ENCODE measurements at regions not wholly inside any gene's neighbourhood (a gene's known extent, or its start where the extent isn't known, plus 50 kb on each side); places are given as distances from the start of the nearest gene placed in this dataset.

GRCh38 chr11:70695086-70695960 is 297.0 kb downstream of the CTTN start:
- no peaks in the 10 kb centered on the region for H3K4me1 ChIP-seq (ENCODE audit: control insufficient read depth, insufficient read depth, low read length)
- WGBS (ENCODE audit: insufficient coverage), result 80% methylated on average over 10 of the region's 13 CpGs
- H3K4me3 ChIP-seq (ENCODE audit: low read length), result no peak overlapping the region

GRCh38 chr11:70696076-70696475 is 297.7 kb downstream of the CTTN start:
- no peaks in the 10 kb centered on the region for H3K36me3 ChIP-seq (ENCODE audit: control insufficient read depth, insufficient read depth, low read length)
- peaks cover 7% of the 10 kb centered on the region for H3K27me3 ChIP-seq (ENCODE audit: control insufficient read depth, insufficient read depth, low read length)
- DNase-seq, result no peak
- no peaks in the 10 kb centered on the region for H3K4me1 ChIP-seq (ENCODE audit: control insufficient read depth, insufficient read depth, low read length)
- H3K4me3 ChIP-seq (ENCODE audit: low read length), result no peak overlapping the region
- H3K27ac ChIP-seq (ENCODE audit: low read length), result no peak overlapping the region
- no peaks in the 10 kb centered on the region for H3K9me3 ChIP-seq (replicated peaks; ENCODE audit: control insufficient read depth, low read depth, low read length)

More at GRCh38 chr11:70695086-70695960, 297.0 kb downstream of the CTTN start:
- no peak for DNase-seq
- no peak overlapping the region for H3K27ac ChIP-seq (ENCODE audit: low read length)
- no peaks in the 10 kb centered on the region for H3K36me3 ChIP-seq (ENCODE audit: control insufficient read depth, insufficient read depth, low read length)
- H3K9me3 ChIP-seq (replicated peaks; ENCODE audit: control insufficient read depth, low read depth, low read length), result no peaks in the 10 kb centered on the region
- H3K27me3 ChIP-seq (ENCODE audit: control insufficient read depth, insufficient read depth, low read length), result peaks cover 7% of the 10 kb centered on the region

- Histone ChIP-seq H3K4me1 (ENCODE audit: control insufficient read depth, insufficient read depth, low read length) (no peaks in the 10 kb centered on the region), H3K27me3 (ENCODE audit: control insufficient read depth, insufficient read depth, low read length) (peaks cover 7% of the 10 kb centered on the region), H3K27ac (ENCODE audit: low read length) (no peak overlapping the region), H3K36me3 (ENCODE audit: control insufficient read depth, insufficient read depth, low read length) (no peaks in the 10 kb centered on the region), H3K4me3 (ENCODE audit: low read length) (no peak overlapping the region), H3K9me3 (replicated peaks; ENCODE audit: control insufficient read depth, low read depth, low read length) (no peaks in the 10 kb centered on the region)
- WGBS (ENCODE audit: insufficient coverage), result 80% methylated on average over 2 of the region's 5 CpGs
- DNase-seq, result no peak
These were observed 298.2 kb downstream of the CTTN start for GRCh38 chr11:70696564-70696963.

GRCh38 chr11:70697701-70698100 is 299.4 kb downstream of the CTTN start:
- DNase-seq, result no peak
- Histone ChIP-seq H3K4me1 (ENCODE audit: control insufficient read depth, insufficient read depth, low read length) (no peaks in the 10 kb centered on the region), H3K4me3 (ENCODE audit: low read length) (no peak overlapping the region), H3K36me3 (ENCODE audit: control insufficient read depth, insufficient read depth, low read length) (no peaks in the 10 kb centered on the region), H3K27ac (ENCODE audit: low read length) (no peak overlapping the region), H3K27me3 (ENCODE audit: control insufficient read depth, insufficient read depth, low read length) (peaks cover 7% of the 10 kb centered on the region), H3K9me3 (replicated peaks; ENCODE audit: control insufficient read depth, low read depth, low read length) (no peaks in the 10 kb centered on the region)
- 66% methylated on average over 3 of the region's 8 CpGs for WGBS (ENCODE audit: insufficient coverage)

GRCh38 chr11:70698871-70699270 is 300.5 kb downstream of the CTTN start:
- Histone ChIP-seq H3K27me3 (ENCODE audit: control insufficient read depth, insufficient read depth, low read length) (peaks cover 2% of the 10 kb centered on the region), H3K4me3 (ENCODE audit: low read length) (no peak overlapping the region), H3K9me3 (replicated peaks; ENCODE audit: control insufficient read depth, low read depth, low read length) (no peaks in the 10 kb centered on the region), H3K36me3 (ENCODE audit: control insufficient read depth, insufficient read depth, low read length) (no peaks in the 10 kb centered on the region), H3K4me1 (ENCODE audit: control insufficient read depth, insufficient read depth, low read length) (no peaks in the 10 kb centered on the region), H3K27ac (ENCODE audit: low read length) (no peak overlapping the region)
- no peak for DNase-seq
- WGBS (ENCODE audit: insufficient coverage), result 52% methylated on average over 2 of the region's 2 CpGs

GRCh38 chr11:70699294-70700221 is 301.2 kb downstream of the CTTN start:
- WGBS (ENCODE audit: insufficient coverage), result 38% methylated on average over 6 of the region's 7 CpGs
- no peaks in the 10 kb centered on the region for H3K4me1 ChIP-seq (ENCODE audit: control insufficient read depth, insufficient read depth, low read length)
- peaks cover 6% of the 10 kb centered on the region for H3K27me3 ChIP-seq (ENCODE audit: control insufficient read depth, insufficient read depth, low read length)
- H3K27ac ChIP-seq (ENCODE audit: low read length), result no peak overlapping the region
- no peak overlapping the region for H3K4me3 ChIP-seq (ENCODE audit: low read length)
- H3K36me3 ChIP-seq (ENCODE audit: control insufficient read depth, insufficient read depth, low read length), result no peaks in the 10 kb centered on the region
- DNase-seq, result no peak
- no peaks in the 10 kb centered on the region for H3K9me3 ChIP-seq (replicated peaks; ENCODE audit: control insufficient read depth, low read depth, low read length)

GRCh38 chr11:70700453-70700852 is 302.1 kb downstream of the CTTN start:
- 72% methylated on average over 6 of the region's 8 CpGs for WGBS (ENCODE audit: insufficient coverage)
- DNase-seq, result no peak
- Histone ChIP-seq H3K4me1 (ENCODE audit: control insufficient read depth, insufficient read depth, low read length) (no peaks in the 10 kb centered on the region), H3K9me3 (replicated peaks; ENCODE audit: control insufficient read depth, low read depth, low read length) (no peaks in the 10 kb centered on the region), H3K27ac (ENCODE audit: low read length) (no peak overlapping the region), H3K27me3 (ENCODE audit: control insufficient read depth, insufficient read depth, low read length) (peaks cover 4% of the 10 kb centered on the region), H3K4me3 (ENCODE audit: low read length) (no peak overlapping the region), H3K36me3 (ENCODE audit: control insufficient read depth, insufficient read depth, low read length) (no peaks in the 10 kb centered on the region)

- H3K27ac ChIP-seq (ENCODE audit: low read length), result no peak overlapping the region
- H3K36me3 ChIP-seq (ENCODE audit: control insufficient read depth, insufficient read depth, low read length), result no peaks in the 10 kb centered on the region
- no peaks in the 10 kb centered on the region for H3K9me3 ChIP-seq (replicated peaks; ENCODE audit: control insufficient read depth, low read depth, low read length)
- peaks cover 3% of the 10 kb centered on the region for H3K27me3 ChIP-seq (ENCODE audit: control insufficient read depth, insufficient read depth, low read length)
- DNase-seq, result no peak
- 21% methylated on average over 2 of the region's 5 CpGs for WGBS (ENCODE audit: insufficient coverage)
- no peaks in the 10 kb centered on the region for H3K4me1 ChIP-seq (ENCODE audit: control insufficient read depth, insufficient read depth, low read length)
- no peak overlapping the region for H3K4me3 ChIP-seq (ENCODE audit: low read length)
These were observed 302.5 kb downstream of the CTTN start for GRCh38 chr11:70700871-70701270.

GRCh38 chr11:70702040-70702648 is 303.8 kb downstream of the CTTN start:
- no peak for DNase-seq
- H3K27ac ChIP-seq (ENCODE audit: low read length), result no peak overlapping the region
- 98% methylated on average over 4 of the region's 4 CpGs for WGBS (ENCODE audit: insufficient coverage)
- no peaks in the 10 kb centered on the region for H3K9me3 ChIP-seq (replicated peaks; ENCODE audit: control insufficient read depth, low read depth, low read length)
- H3K36me3 ChIP-seq (ENCODE audit: control insufficient read depth, insufficient read depth, low read length), result no peaks in the 10 kb centered on the region
- H3K4me3 ChIP-seq (ENCODE audit: low read length), result no peak overlapping the region
- peaks cover 3% of the 10 kb centered on the region for H3K27me3 ChIP-seq (ENCODE audit: control insufficient read depth, insufficient read depth, low read length)
- H3K4me1 ChIP-seq (ENCODE audit: control insufficient read depth, insufficient read depth, low read length), result no peaks in the 10 kb centered on the region
